NT2/D1 (cell line): ENCODE measurements at regions not wholly inside any gene's neighbourhood (a gene's known extent, or its start where the extent isn't known, plus 50 kb on each side); places are given as distances from the start of the nearest gene placed in this dataset.

ENCODE experiments used
- SUZ12 ChIP-seq: IDR thresholded peaks from 2 replicates; pipeline ENCODE4 v1.6.1; 2011; ENCODE audit not compliant: insufficient read length, insufficient read depth; ENCODE audit errors: extremely low read depth
- YY1 ChIP-seq: IDR thresholded peaks from 2 replicates; pipeline ENCODE4 v1.6.1; 2011; ENCODE audit not compliant: insufficient read length, insufficient read depth
- ZNF274 ChIP-seq: IDR thresholded peaks from 2 replicates; pipeline ENCODE4 v1.6.1; 2011; ENCODE audit warnings: mild to moderate bottlenecking, low read depth, low read length

GRCh38 chr4:8741513-8742226 is 130.0 kb downstream of the HMX1 start:
- TF ChIP-seq SUZ12 (no peak), YY1 (no peak), ZNF274 (no peak)
